ENCODE measurements at regions not wholly inside any gene's neighbourhood (a gene's known extent, or its start where the extent isn't known, plus 50 kb on each side); places are given as distances from the start of the nearest gene placed in this dataset.

- no peaks in the 10 kb centered on the region for H3K27me3 Mint-ChIP-seq (ENCODE audit: insufficient read depth, low read depth)
- H3F3A ChIP-seq (ENCODE audit: low read depth), result no peaks in the 10 kb centered on the region
- TF ChIP-seq EZH2 (IDR thresholded peaks at IDR 0.05) (no peak), EZH2phosphoT487 (IDR thresholded peaks at IDR 0.05) (no peak)
- TF ChIP-seq, protein P1, sequence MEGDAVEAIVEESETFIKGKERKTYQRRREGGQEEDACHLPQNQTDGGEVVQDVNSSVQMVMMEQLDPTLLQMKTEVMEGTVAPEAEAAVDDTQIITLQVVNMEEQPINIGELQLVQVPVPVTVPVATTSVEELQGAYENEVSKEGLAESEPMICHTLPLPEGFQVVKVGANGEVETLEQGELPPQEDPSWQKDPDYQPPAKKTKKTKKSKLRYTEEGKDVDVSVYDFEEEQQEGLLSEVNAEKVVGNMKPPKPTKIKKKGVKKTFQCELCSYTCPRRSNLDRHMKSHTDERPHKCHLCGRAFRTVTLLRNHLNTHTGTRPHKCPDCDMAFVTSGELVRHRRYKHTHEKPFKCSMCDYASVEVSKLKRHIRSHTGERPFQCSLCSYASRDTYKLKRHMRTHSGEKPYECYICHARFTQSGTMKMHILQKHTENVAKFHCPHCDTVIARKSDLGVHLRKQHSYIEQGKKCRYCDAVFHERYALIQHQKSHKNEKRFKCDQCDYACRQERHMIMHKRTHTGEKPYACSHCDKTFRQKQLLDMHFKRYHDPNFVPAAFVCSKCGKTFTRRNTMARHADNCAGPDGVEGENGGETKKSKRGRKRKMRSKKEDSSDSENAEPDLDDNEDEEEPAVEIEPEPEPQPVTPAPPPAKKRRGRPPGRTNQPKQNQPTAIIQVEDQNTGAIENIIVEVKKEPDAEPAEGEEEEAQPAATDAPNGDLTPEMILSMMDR (IDR thresholded peaks at IDR 0.05), result no peak
- H3K4me1 Mint-ChIP-seq, result no peaks in the 10 kb centered on the region
- no peaks in the 10 kb centered on the region for H3K9me3 Mint-ChIP-seq
- H3K79me2 ChIP-seq (ENCODE audit: low read depth), result no peaks in the 10 kb centered on the region
- H3K4me1 ChIP-seq, result peaks cover 16% of the 10 kb centered on the region
- no peaks in the 10 kb centered on the region for H3K9me3 ChIP-seq (ENCODE audit: low read depth)
- no peaks in the 10 kb centered on the region for H3K27me3 ChIP-seq
- no peak overlapping the region for H2AFZ ChIP-seq (replicated peaks)
- no peak overlapping the region for H3K4me3 Mint-ChIP-seq
- H4K20me1 ChIP-seq (ENCODE audit: low read depth), result no peaks in the 10 kb centered on the region
- no peak for DNase-seq (ENCODE audit: low spot score)
- H3K27ac ChIP-seq, result no peak overlapping the region
- no peaks in the 10 kb centered on the region for H3K36me3 Mint-ChIP-seq
- no peaks in the 10 kb centered on the region for H3K36me3 ChIP-seq
- H3K9ac ChIP-seq, result no peak overlapping the region
- no peak overlapping the region for H3K4me3 ChIP-seq
- H3K4me2 ChIP-seq, result no peak overlapping the region
- H3K27ac Mint-ChIP-seq, result no peak overlapping the region
These were observed 992.2 kb downstream of the ARAP2 start for GRCh38 chr4:35252071-35252470.

GRCh38 chr4:35252866-35253265 lies 991.4 kb downstream of the ARAP2 start:
- no peak overlapping the region for H2AFZ ChIP-seq (replicated peaks)
- no peak overlapping the region for H3K4me2 ChIP-seq
- no peaks in the 10 kb centered on the region for H3K79me2 ChIP-seq (ENCODE audit: low read depth)
- H3K9me3 ChIP-seq (ENCODE audit: low read depth), result no peaks in the 10 kb centered on the region
- H3K4me3 Mint-ChIP-seq, result no peak overlapping the region
- no peaks in the 10 kb centered on the region for H3F3A ChIP-seq (ENCODE audit: low read depth)
- H3K27me3 Mint-ChIP-seq (ENCODE audit: insufficient read depth, low read depth), result no peaks in the 10 kb centered on the region
- H3K36me3 Mint-ChIP-seq, result no peaks in the 10 kb centered on the region
- H3K27ac ChIP-seq, result no peak overlapping the region
- H3K27me3 ChIP-seq, result no peaks in the 10 kb centered on the region
- no peak overlapping the region for H3K9ac ChIP-seq
- no peak overlapping the region for H3K4me3 ChIP-seq
- peaks cover 2% of the 10 kb centered on the region for H3K9me3 Mint-ChIP-seq
- no peak overlapping the region for H3K27ac Mint-ChIP-seq
- H4K20me1 ChIP-seq (ENCODE audit: low read depth), result no peaks in the 10 kb centered on the region
- DNase-seq (ENCODE audit: low spot score), result no peak
- no peaks in the 10 kb centered on the region for H3K4me1 Mint-ChIP-seq
- no peak for TF ChIP-seq EZH2phosphoT487 (IDR thresholded peaks at IDR 0.05)
- TF ChIP-seq, protein P1 (IDR thresholded peaks at IDR 0.05), result no peak
- TF ChIP-seq EZH2 (IDR thresholded peaks at IDR 0.05), result no peak
- peaks cover 12% of the 10 kb centered on the region for H3K4me1 ChIP-seq
- H3K36me3 ChIP-seq, result no peaks in the 10 kb centered on the region

DNA sequence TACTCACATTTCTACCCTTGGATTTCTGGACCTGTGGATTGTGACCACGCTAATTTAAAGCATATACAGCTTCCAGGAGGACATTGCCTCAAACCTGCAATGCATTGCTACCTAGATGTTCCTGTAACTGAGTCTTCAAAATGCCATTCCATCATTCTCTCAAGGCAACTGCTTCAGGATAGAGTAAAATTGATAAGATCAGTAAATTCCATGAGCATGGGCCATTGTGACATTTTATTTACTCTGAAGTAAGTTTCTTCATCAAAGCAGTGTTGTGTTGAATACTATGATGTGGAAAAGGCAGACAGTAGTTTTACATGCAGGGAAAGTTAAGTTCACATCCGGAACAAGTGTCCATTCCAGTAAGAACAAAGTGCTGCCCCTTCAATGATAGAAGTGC lies 991.0 kb downstream of the ARAP2 start:
- Mint-ChIP-seq H3K4me3 (no peak overlapping the region), H3K27me3 (ENCODE audit: insufficient read depth, low read depth) (no peaks in the 10 kb centered on the region), H3K4me1 (no peaks in the 10 kb centered on the region), H3K9me3 (peaks cover 2% of the 10 kb centered on the region), H3K27ac (no peak overlapping the region), H3K36me3 (no peaks in the 10 kb centered on the region)
- no peaks in the 10 kb centered on the region for H4K20me1 ChIP-seq (ENCODE audit: low read depth)
- H3K4me1 ChIP-seq, result peaks cover 7% of the 10 kb centered on the region
- H3K9me3 ChIP-seq (ENCODE audit: low read depth), result no peaks in the 10 kb centered on the region
- TF ChIP-seq, protein P1 (IDR thresholded peaks at IDR 0.05), result no peak
- TF ChIP-seq EZH2phosphoT487 (IDR thresholded peaks at IDR 0.05), result no peak
- no peaks in the 10 kb centered on the region for H3K27me3 ChIP-seq
- no peaks in the 10 kb centered on the region for H3K79me2 ChIP-seq (ENCODE audit: low read depth)
- H2AFZ ChIP-seq (replicated peaks), result no peak overlapping the region
- H3K4me2 ChIP-seq, result no peak overlapping the region
- no peak overlapping the region for H3K9ac ChIP-seq
- no peaks in the 10 kb centered on the region for H3F3A ChIP-seq (ENCODE audit: low read depth)
- no peak for DNase-seq (ENCODE audit: low spot score)
- no peaks in the 10 kb centered on the region for H3K36me3 ChIP-seq
- H3K4me3 ChIP-seq, result no peak overlapping the region
- H3K27ac ChIP-seq, result no peak overlapping the region

GRCh38 chr4:35286434-35286833 lies 957.9 kb downstream of the ARAP2 start:
- Histone ChIP-seq H3K4me2 (no peak overlapping the region), H4K20me1 (ENCODE audit: low read depth) (no peaks in the 10 kb centered on the region), H3K4me1 (no peaks in the 10 kb centered on the region), H3K36me3 (no peaks in the 10 kb centered on the region), H3K27ac (no peak overlapping the region), H3K9me3 (ENCODE audit: low read depth) (no peaks in the 10 kb centered on the region), H3K9ac (no peak overlapping the region), H2AFZ (replicated peaks) (no peak overlapping the region), H3K79me2 (ENCODE audit: low read depth) (no peaks in the 10 kb centered on the region), H3F3A (ENCODE audit: low read depth) (no peaks in the 10 kb centered on the region), H3K27me3 (no peaks in the 10 kb centered on the region), H3K4me3 (no peak overlapping the region)
- DNase-seq (ENCODE audit: low spot score), result no peak
- Mint-ChIP-seq H3K4me1 (no peaks in the 10 kb centered on the region), H3K27ac (no peak overlapping the region), H3K36me3 (no peaks in the 10 kb centered on the region), H3K4me3 (no peak overlapping the region), H3K27me3 (ENCODE audit: insufficient read depth, low read depth) (no peaks in the 10 kb centered on the region), H3K9me3 (no peaks in the 10 kb centered on the region)
- no peak for TF ChIP-seq EZH2 (IDR thresholded peaks at IDR 0.05)
- TF ChIP-seq EZH2phosphoT487 (IDR thresholded peaks at IDR 0.05), result no peak
- TF ChIP-seq, protein P1 (IDR thresholded peaks at IDR 0.05), result no peak

Measured in neural progenitor cell (in vitro differentiated cells).